Muscle of back (tissue), 3 donors: ENCODE measurements at regions not wholly inside any gene's neighbourhood (a gene's known extent, or its start where the extent isn't known, plus 50 kb on each side); places are given as distances from the start of the nearest gene placed in this dataset.

Experiments used
- DNase-seq, 3 donors: peaks; one replicate each; pipeline versions ENCODE4 v3.0.0 to v3.0.0-alpha.2; 2013

- no peak for DNase-seq
Measured at GRCh38 chrX:139290310-139290709, 240.2 kb upstream of the F9 start.

GRCh38 chrX:139287155-139287924 lies 243.2 kb upstream of the F9 start:
- no peak for DNase-seq

GRCh38 chrX:139286342-139286741 lies 244.2 kb upstream of the F9 start:
- no peak for DNase-seq

- DNase-seq: no peak
Measured at GRCh38 chrX:139267851-139268250, 262.7 kb upstream of the F9 start.

GRCh38 chrX:139246295-139246694 lies 284.2 kb upstream of the F9 start:
- no peak for DNase-seq

GRCh38 chrX:139237141-139237540 lies 293.4 kb upstream of the F9 start:
- no peak for DNase-seq

GRCh38 chrX:139234898-139235297 lies 295.6 kb upstream of the F9 start:
- DNase-seq: no peak

GRCh38 chrX:139224953-139225665 lies 305.4 kb upstream of the F9 start:
- peak in 1 of 3 donors; percentile 6 for DNase-seq

- DNase-seq: no peak
Measured at GRCh38 chrX:139222511-139223200, 307.9 kb upstream of the F9 start.

- no peak for DNase-seq
Measured at GRCh38 chrX:139213241-139213709, 317.3 kb upstream of the F9 start.

- DNase-seq: no peak
Measured at GRCh38 chrX:139211568-139212182, 318.9 kb upstream of the F9 start.

- DNase-seq: no peak
Measured at GRCh38 chrX:139209342-139209741, 321.2 kb upstream of the F9 start.

GRCh38 chrX:139207655-139208054 lies 322.9 kb upstream of the F9 start:
- no peak for DNase-seq

GRCh38 chrX:139206914-139207313 lies 323.6 kb upstream of the F9 start:
- DNase-seq: no peak

- peak in 2 of 3 donors; percentile 49 to 73 for DNase-seq
Measured at GRCh38 chrX:139204898-139205667, 325.5 kb upstream of the F9 start.

GRCh38 chrX:139204571-139204897 lies 326.0 kb upstream of the F9 start:
- no peak for DNase-seq

GRCh38 chrX:139203651-139204570 lies 326.6 kb upstream of the F9 start:
- peak in 2 of 3 donors; percentile 44 to 75 for DNase-seq

- DNase-seq: no peak
Measured at GRCh38 chrX:139202742-139203420, 327.7 kb upstream of the F9 start.

GRCh38 chrX:139201924-139202323 lies 328.6 kb upstream of the F9 start:
- DNase-seq: no peak

- DNase-seq: peak in 2 of 3 donors; percentile 38 to 55
Measured at GRCh38 chrX:139200793-139201192, 329.7 kb upstream of the F9 start.
